ENCODE measurements at regions not wholly inside any gene's neighbourhood (a gene's known extent, or its start where the extent isn't known, plus 50 kb on each side); places are given as distances from the start of the nearest gene placed in this dataset.
A peak's percentile ranks its signal among the peaks of the same experiment; 100 is the strongest.

- Histone ChIP-seq H3K4me1 (peaks cover 0 to 4% (median 1%) of the 10 kb centered on the region in 4 donors), H3K4me3 (no peak overlapping the region), H3K9me3 (no peaks in the 10 kb centered on the region), H3K36me3 (no peaks in the 10 kb centered on the region), H3K27ac (no peak overlapping the region), H3K27me3 (no peaks in the 10 kb centered on the region)
- in situ Hi-C loops (cut with MboI; ENCODE audit: low pct_ligation_motif_present in 1 of 4, low pct_unique_long_range_greater_than_20kb in 1 of 4, low sequenced_read_pairs in 3 of 4) = no loop called here
- WGBS, 2 donors (ENCODE audit: low coverage in 1 of 2) = 85 to 92% methylated on average over 2 to 6 of the region's 6 CpGs
- intact Hi-C loops (cut with DNase I; ENCODE audit: low total_unique reads) = no loop called here
- TF ChIP-seq CTCF (IDR thresholded peaks at IDR 0.05) (no peak), POLR2A (IDR thresholded peaks at IDR 0.05) (no peak), EP300 (IDR thresholded peaks at IDR 0.05; ENCODE audit: low read depth) (no peak), POLR2AphosphoS5 (IDR thresholded peaks at IDR 0.05) (no peak)
- DNase-seq = no peak
Observed at GRCh38 chr6:14350210-14350609, 232.6 kb downstream of the CD83 start.

- intact Hi-C loops (cut with DNase I; ENCODE audit: low total_unique reads) = no loop called here
- DNase-seq = no peak
- Histone ChIP-seq H3K4me3 (no peak overlapping the region), H3K4me1 (peaks cover 0 to 4% (median 1%) of the 10 kb centered on the region in 4 donors), H3K27me3 (no peaks in the 10 kb centered on the region), H3K9me3 (no peaks in the 10 kb centered on the region), H3K27ac (no peak overlapping the region), H3K36me3 (no peaks in the 10 kb centered on the region)
- in situ Hi-C loops (cut with MboI; ENCODE audit: low pct_ligation_motif_present in 1 of 4, low pct_unique_long_range_greater_than_20kb in 1 of 4, low sequenced_read_pairs in 3 of 4) = no loop called here
- TF ChIP-seq CTCF (IDR thresholded peaks at IDR 0.05) = no peak
- no peak for TF ChIP-seq POLR2AphosphoS5 (IDR thresholded peaks at IDR 0.05)
- TF ChIP-seq EP300 (IDR thresholded peaks at IDR 0.05; ENCODE audit: low read depth) = no peak
- no peak for TF ChIP-seq POLR2A (IDR thresholded peaks at IDR 0.05)
- WGBS, 2 donors (ENCODE audit: low coverage in 1 of 2) = 85 to 91% methylated on average over 2 to 3 of the region's 3 CpGs
Observed at GRCh38 chr6:14353281-14353680, 235.7 kb downstream of the CD83 start.

GRCh38 chr6:14353798-14354197, 236.2 kb downstream of the CD83 start:
- Histone ChIP-seq H3K27me3 (no peaks in the 10 kb centered on the region), H3K9me3 (no peaks in the 10 kb centered on the region), H3K27ac (no peak overlapping the region), H3K36me3 (no peaks in the 10 kb centered on the region), H3K4me1 (peaks cover 0 to 4% (median 1%) of the 10 kb centered on the region in 4 donors), H3K4me3 (no peak overlapping the region)
- no peak for TF ChIP-seq CTCF (IDR thresholded peaks at IDR 0.05)
- no peak for TF ChIP-seq POLR2A (IDR thresholded peaks at IDR 0.05)
- no peak for TF ChIP-seq POLR2AphosphoS5 (IDR thresholded peaks at IDR 0.05)
- no peak for TF ChIP-seq EP300 (IDR thresholded peaks at IDR 0.05; ENCODE audit: low read depth)
- intact Hi-C loops (cut with DNase I; ENCODE audit: low total_unique reads) (no loop called here), in situ Hi-C loops (cut with MboI; ENCODE audit: low pct_ligation_motif_present in 1 of 4, low pct_unique_long_range_greater_than_20kb in 1 of 4, low sequenced_read_pairs in 3 of 4) (no loop called here)
- WGBS, 2 donors (ENCODE audit: low coverage in 1 of 2) = 93 to 100% methylated on average over 2 of the region's 2 CpGs
- no peak for DNase-seq

- DNase-seq = peak; percentile 32
- intact Hi-C loops (cut with DNase I; ENCODE audit: low total_unique reads) (no loop called here), in situ Hi-C loops (cut with MboI; ENCODE audit: low pct_ligation_motif_present in 1 of 4, low pct_unique_long_range_greater_than_20kb in 1 of 4, low sequenced_read_pairs in 3 of 4) (no loop called here)
- Histone ChIP-seq H3K4me1 (peaks cover 0 to 4% (median 1%) of the 10 kb centered on the region in 4 donors), H3K9me3 (no peaks in the 10 kb centered on the region), H3K36me3 (no peaks in the 10 kb centered on the region), H3K27ac (no peak overlapping the region), H3K4me3 (no peak overlapping the region), H3K27me3 (no peaks in the 10 kb centered on the region)
- TF ChIP-seq EP300 (IDR thresholded peaks at IDR 0.05; ENCODE audit: low read depth) (no peak), POLR2A (IDR thresholded peaks at IDR 0.05) (no peak), POLR2AphosphoS5 (IDR thresholded peaks at IDR 0.05) (no peak), CTCF (IDR thresholded peaks at IDR 0.05) (no peak)
- WGBS, 2 donors (ENCODE audit: low coverage in 1 of 2) = 55 to 57% methylated on average over 5 of the region's 5 CpGs
Observed at GRCh38 chr6:14354919-14355572, 237.5 kb downstream of the CD83 start.
